GM19099 (cell line): ENCODE measurements at regions not wholly inside any gene's neighbourhood (a gene's known extent, or its start where the extent isn't known, plus 50 kb on each side); places are given as distances from the start of the nearest gene placed in this dataset.

Source experiments
- POLR2A ChIP-seq: IDR thresholded peaks from 3 replicates; pipeline ENCODE4 v1.6.1; 2011; ENCODE audit warnings: low read depth; ENCODE audit not compliant: insufficient read length; ENCODE audit errors: extremely low read depth

GRCh38 chr13:22717036-22717435 lies 463.7 kb upstream of the SGCG start:
- no peak for TF ChIP-seq POLR2A

GRCh38 chr13:22726726-22727125 lies 454.1 kb upstream of the SGCG start:
- TF ChIP-seq POLR2A: no peak

GRCh38 chr13:22735011-22735995 lies 445.5 kb upstream of the SGCG start:
- TF ChIP-seq POLR2A: no peak

GRCh38 chr13:22736084-22736767 lies 444.6 kb upstream of the SGCG start:
- TF ChIP-seq POLR2A: no peak

- no peak for TF ChIP-seq POLR2A
These were observed 444.0 kb upstream of the SGCG start for GRCh38 chr13:22736768-22737092.

GRCh38 chr13:22738357-22738756 lies 442.4 kb upstream of the SGCG start:
- no peak for TF ChIP-seq POLR2A

GRCh38 chr13:22740264-22740663 lies 440.5 kb upstream of the SGCG start:
- no peak for TF ChIP-seq POLR2A

GRCh38 chr13:22744688-22745452 lies 435.9 kb upstream of the SGCG start:
- no peak for TF ChIP-seq POLR2A

GRCh38 chr13:22748866-22749577 lies 431.8 kb upstream of the SGCG start:
- TF ChIP-seq POLR2A: no peak

GRCh38 chr13:22749626-22750025 lies 431.2 kb upstream of the SGCG start:
- no peak for TF ChIP-seq POLR2A

- no peak for TF ChIP-seq POLR2A
These were observed 423.2 kb upstream of the SGCG start for GRCh38 chr13:22757530-22758120.

- TF ChIP-seq POLR2A: no peak
These were observed 422.5 kb upstream of the SGCG start for GRCh38 chr13:22758245-22758644.

- no peak for TF ChIP-seq POLR2A
These were observed 419.1 kb upstream of the SGCG start for GRCh38 chr13:22761709-22762108.

- no peak for TF ChIP-seq POLR2A
These were observed 415.2 kb upstream of the SGCG start for GRCh38 chr13:22765547-22765946.
